Adrenal gland (tissue), 9 donors: ENCODE measurements at regions not wholly inside any gene's neighbourhood (a gene's known extent, or its start where the extent isn't known, plus 50 kb on each side); places are given as distances from the start of the nearest gene placed in this dataset.

Experiments used
- DNase-seq, 7 donors: peaks; one replicate each; pipeline ENCODE4 v3.0.0-alpha.2; 2019 to 2020
- H3K27ac ChIP-seq, 5 donors: fragments of 200-600 bp; sonication (generic) in 4 of 5; 1 replicate in 3 of 5; 2 replicates in 2 of 5; pipeline versions ENCODE4 v1.5.1 to v1.8.0; 2016 to 2020; ENCODE audit warnings: mild to moderate bottlenecking in 1 of 5
- H3K27me3 ChIP-seq: fragments of 200-600 bp; 2 replicates; pipeline ENCODE4 v1.8.0; 2021
- H3K36me3 ChIP-seq, 2 donors: fragments of 200-600 bp; replicated peaks in 1 of 2; 1 replicate in 1 of 2; 2 replicates in 1 of 2; pipeline versions ENCODE4 v1.5.1 to v1.8.0; 2018 to 2022
- H3K4me1 ChIP-seq, 2 donors: fragments of 200-600 bp; replicated peaks in 1 of 2; 1 replicate in 1 of 2; 2 replicates in 1 of 2; pipeline versions ENCODE4 v1.5.1 to v1.8.0; 2018 to 2021
- H3K4me3 ChIP-seq, 4 donors: fragments of 200-600 bp; sonication (generic) in 3 of 4; one replicate each; pipeline ENCODE4 v1.5.1; 2016 to 2018
- H3K9me3 ChIP-seq, 3 donors: fragments of 200-600 bp; sonication (generic) in 1 of 3; replicated peaks in 1 of 3; 1 replicate in 2 of 3; 2 replicates in 1 of 3; pipeline versions ENCODE4 v1.5.1 to v1.8.0; 2016 to 2021
- POLR2A ChIP-seq, 2 donors: fragments of 450-650 bp; IDR thresholded peaks; one replicate each; pipeline ENCODE4 v1.6.1; 2017; ENCODE audit warnings: antibody characterized with exemption in 2 of 2, mild to moderate bottlenecking in 2 of 2, moderate library complexity in 1 of 2
- WGBS, 4 donors: extraction: QIAGEN DNeasy Blood & Tissue Kit in 2 of 4; methylation state at CpG; one replicate each; pipeline versions ENCODE4 v1.1.5 to v1.1.7; 2013 to 2017; 5-methylcytosine and 5-hydroxymethylcytosine counted together
- intact Hi-C, 2 donors: fragments of 100-400 bp; cut with DNase I; formaldehyde crosslinking; loops; one replicate each; pipeline versions ENCODE4 v1.14.1 to v1.15.0; 2022 to 2023
- TF ChIP-seq, protein P1 (sequence below), 6 experiments: fragments of 450-650 bp in 4 of 6; fragments of 200-600 bp in 2 of 6; sonication (generic) in 1 of 6; IDR thresholded peaks; 1 replicate in 5 of 6; 2 replicates in 1 of 6; pipeline versions ENCODE4 v1.5.1 to v1.8.0; 2016 to 2021; ENCODE audit warnings: antibody characterized with exemption in 6 of 6, mild to moderate bottlenecking in 2 of 6, moderate library complexity in 1 of 6
- donor health status: healthy with polysubstance abuse.
- donor health status: Bipolar disorder and iron deficiency.
- donor health status: DM: yes; HTN: yes; CAD: no.
- donor health status: DM: no; HTN: no; CAD: no.
- donor health status: DM: no; HTN: no; CAD: no.

DNA sequence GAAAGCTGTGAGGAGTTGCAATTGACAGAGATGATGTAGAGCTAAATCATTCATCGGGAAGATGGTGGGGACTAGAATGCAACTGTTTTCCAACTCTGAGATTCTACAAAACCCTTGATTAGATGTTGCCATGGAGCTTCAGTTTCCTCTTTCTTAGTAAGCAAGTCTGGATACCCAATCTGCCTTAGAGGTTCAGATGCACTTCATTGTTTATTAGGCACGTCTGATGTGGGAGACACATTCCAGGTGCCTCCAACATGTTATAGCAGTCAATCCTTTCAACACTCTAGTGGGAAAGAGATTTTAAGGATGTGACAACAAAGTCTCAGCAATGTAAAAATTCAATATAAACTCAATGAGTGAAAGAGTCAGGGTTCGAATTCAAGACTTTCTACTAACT, 291.3 kb upstream of the PHYHIPL start:
- intact Hi-C loops = no loop called here
- DNase-seq = no peak
- Histone ChIP-seq H3K36me3 (no peaks in the 10 kb centered on the region), H3K4me3 (no peak overlapping the region), H3K4me1 (peaks cover 0 to 7% of the 10 kb centered on the region in 2 donors), H3K9me3 (peaks cover 0 to 5% (median 4%) of the 10 kb centered on the region in 3 donors), H3K27ac (no peak overlapping the region), H3K27me3 (no peaks in the 10 kb centered on the region)
- WGBS, 4 donors = 79 to 82% (median 81%) methylated on average over 3 of the region's 3 CpGs
- no peak for TF ChIP-seq POLR2A (IDR thresholded peaks at IDR 0.05)
- TF ChIP-seq, protein P1, sequence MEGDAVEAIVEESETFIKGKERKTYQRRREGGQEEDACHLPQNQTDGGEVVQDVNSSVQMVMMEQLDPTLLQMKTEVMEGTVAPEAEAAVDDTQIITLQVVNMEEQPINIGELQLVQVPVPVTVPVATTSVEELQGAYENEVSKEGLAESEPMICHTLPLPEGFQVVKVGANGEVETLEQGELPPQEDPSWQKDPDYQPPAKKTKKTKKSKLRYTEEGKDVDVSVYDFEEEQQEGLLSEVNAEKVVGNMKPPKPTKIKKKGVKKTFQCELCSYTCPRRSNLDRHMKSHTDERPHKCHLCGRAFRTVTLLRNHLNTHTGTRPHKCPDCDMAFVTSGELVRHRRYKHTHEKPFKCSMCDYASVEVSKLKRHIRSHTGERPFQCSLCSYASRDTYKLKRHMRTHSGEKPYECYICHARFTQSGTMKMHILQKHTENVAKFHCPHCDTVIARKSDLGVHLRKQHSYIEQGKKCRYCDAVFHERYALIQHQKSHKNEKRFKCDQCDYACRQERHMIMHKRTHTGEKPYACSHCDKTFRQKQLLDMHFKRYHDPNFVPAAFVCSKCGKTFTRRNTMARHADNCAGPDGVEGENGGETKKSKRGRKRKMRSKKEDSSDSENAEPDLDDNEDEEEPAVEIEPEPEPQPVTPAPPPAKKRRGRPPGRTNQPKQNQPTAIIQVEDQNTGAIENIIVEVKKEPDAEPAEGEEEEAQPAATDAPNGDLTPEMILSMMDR (IDR thresholded peaks at IDR 0.05) = no peak

DNA sequence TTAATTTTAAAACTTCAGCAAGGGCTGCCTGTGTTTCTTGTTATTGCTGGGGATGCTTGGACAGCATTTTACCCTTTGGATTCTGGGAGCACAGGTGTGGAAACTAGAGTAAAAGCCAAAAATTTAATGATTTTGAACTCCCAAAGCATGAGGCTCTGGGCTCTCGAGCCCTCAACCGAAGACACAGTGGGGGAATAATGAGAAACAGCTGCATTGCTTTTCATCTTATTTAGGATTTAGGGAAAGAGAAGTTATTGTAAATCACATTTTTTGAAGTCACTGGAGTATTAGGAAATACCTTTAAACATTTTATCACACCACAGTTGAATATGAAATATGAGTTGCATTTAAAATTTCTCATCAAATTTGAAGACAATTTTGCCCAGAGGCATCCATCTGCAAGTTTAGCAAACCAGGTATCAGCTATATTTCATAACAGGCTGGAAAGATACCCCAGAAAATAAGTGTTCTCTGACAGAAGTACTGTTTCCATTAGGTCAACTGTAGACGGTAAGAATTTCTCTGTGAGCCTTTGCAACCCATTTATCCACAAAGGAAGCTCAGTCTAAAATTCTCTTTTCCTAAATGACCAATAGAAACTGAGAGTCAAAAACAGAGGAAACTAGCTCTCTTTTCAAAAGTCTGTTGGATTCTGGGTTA, 290.6 kb upstream of the PHYHIPL start:
- Histone ChIP-seq H3K27me3 (no peaks in the 10 kb centered on the region), H3K4me1 (peaks cover 0 to 7% of the 10 kb centered on the region in 2 donors), H3K9me3 (peaks cover 0 to 5% (median 4%) of the 10 kb centered on the region in 3 donors), H3K4me3 (no peak overlapping the region), H3K27ac (no peak overlapping the region), H3K36me3 (no peaks in the 10 kb centered on the region)
- WGBS, 4 donors = 82 to 88% (median 86%) methylated on average over 3 of the region's 3 CpGs
- intact Hi-C loops = no loop called here
- TF ChIP-seq, protein P1 (IDR thresholded peaks at IDR 0.05) = no peak
- no peak for TF ChIP-seq POLR2A (IDR thresholded peaks at IDR 0.05)
- DNase-seq = no peak

DNA sequence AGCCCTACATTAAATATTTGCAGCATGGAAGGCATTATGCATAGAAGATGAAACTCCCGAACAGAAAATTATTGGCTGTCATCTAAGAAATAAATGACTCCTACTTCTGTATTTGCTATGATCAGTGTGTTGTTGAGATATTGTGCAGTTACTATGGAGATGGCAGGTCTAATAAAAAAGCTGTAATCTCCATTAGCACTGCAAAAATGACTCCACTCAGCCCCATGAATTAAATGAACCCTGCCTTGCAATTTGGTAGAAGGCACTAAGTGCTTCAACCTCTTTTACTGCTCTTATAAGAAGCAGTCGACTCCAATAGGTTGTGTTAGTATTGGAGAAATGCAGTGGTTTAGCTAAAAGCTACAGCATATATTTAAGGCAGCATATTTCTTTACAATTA, 290.0 kb upstream of the PHYHIPL start:
- Histone ChIP-seq H3K4me1 (peaks cover 0 to 7% of the 10 kb centered on the region in 2 donors), H3K36me3 (no peaks in the 10 kb centered on the region), H3K9me3 (peaks cover 0 to 5% (median 4%) of the 10 kb centered on the region in 3 donors), H3K27me3 (no peaks in the 10 kb centered on the region), H3K4me3 (no peak overlapping the region), H3K27ac (no peak overlapping the region)
- DNase-seq = no peak
- no peak for TF ChIP-seq POLR2A (IDR thresholded peaks at IDR 0.05)
- TF ChIP-seq, protein P1 (IDR thresholded peaks at IDR 0.05) = no peak
- WGBS, 4 donors = 58 to 89% (median 74%) methylated on average over 2 of the region's 2 CpGs
- intact Hi-C loops = no loop called here

DNA sequence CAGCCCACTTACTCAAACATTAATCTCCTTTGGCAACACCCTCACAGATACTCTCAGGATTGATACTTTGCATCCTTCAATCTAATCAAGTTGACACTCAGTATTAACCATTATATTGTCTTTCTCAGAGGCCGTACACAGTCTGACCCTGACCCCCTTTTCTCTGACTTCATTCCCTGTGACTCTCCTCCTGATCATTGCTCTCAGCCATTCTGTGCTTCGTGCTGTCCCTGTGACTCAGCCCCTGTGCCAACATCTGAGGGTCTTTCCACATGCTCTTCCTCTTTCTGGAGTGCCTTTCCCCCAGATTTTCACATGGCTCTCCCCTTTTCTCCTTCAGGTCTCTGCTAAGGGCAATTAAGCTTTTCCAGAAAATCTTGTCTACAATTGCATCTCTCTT, 289.0 kb upstream of the PHYHIPL start:
- intact Hi-C loops = no loop called here
- DNase-seq = peak in 5 of 7 donors; percentile 22 to 55 (median 34)
- Histone ChIP-seq H3K4me1 (peaks cover 0 to 7% of the 10 kb centered on the region in 2 donors), H3K27me3 (no peaks in the 10 kb centered on the region), H3K9me3 (peaks cover 0 to under 1% (median 0%) of the 10 kb centered on the region in 3 donors), H3K27ac (no peak overlapping the region), H3K4me3 (no peak overlapping the region), H3K36me3 (no peaks in the 10 kb centered on the region)
- TF ChIP-seq, protein P1 (IDR thresholded peaks at IDR 0.05) = no peak
- no peak for TF ChIP-seq POLR2A (IDR thresholded peaks at IDR 0.05)
- WGBS, 4 donors = 38 to 45% (median 41%) methylated on average over 2 of the region's 2 CpGs
